Medulla oblongata (tissue), 1 donor: ENCODE measurements at regions not wholly inside any gene's neighbourhood (a gene's known extent, or its start where the extent isn't known, plus 50 kb on each side); places are given as distances from the start of the nearest gene placed in this dataset.

Experiments used
- DNase-seq: peaks from one replicate; pipeline ENCODE4 v3.0.0-alpha.2; 2015; ENCODE audit errors: extremely low spot score

DNA sequence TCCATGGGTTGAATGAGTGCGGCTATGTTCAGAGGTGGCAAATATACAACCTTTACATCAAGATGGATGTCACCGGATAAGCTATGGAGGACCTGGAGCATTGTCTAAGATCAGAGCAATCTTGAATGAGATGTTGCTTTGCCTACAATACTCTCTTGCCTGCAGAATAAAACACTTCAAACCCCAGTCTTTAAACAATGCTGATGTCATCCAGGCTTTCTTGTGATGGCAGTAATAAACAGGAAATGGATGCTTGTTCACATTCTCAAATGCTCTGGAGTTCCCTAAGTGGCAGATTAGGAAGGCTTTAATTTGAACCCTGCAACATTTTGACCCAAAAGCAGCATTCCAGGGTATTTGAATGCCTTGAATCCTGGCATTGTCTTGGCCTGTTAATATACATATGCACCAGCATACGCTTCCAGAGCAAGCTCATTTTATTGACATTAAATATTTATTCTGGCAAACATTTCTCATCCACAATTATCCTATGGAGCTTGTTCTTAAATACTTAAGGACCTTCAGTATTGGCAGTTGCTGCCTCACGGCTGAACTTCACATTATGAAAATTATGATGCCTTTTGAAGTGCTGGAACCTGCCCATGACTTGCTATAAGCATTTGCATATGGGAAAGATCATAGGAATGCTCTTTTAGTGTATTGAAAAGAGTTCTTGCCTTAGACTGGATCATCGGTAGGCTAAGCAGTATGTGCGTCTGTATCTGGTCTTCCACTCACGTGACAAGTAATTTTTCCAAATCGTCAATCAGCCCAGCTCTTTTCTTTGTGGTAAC lies 422.7 kb downstream of the SIPA1L2 start:
- no peak for DNase-seq

DNA sequence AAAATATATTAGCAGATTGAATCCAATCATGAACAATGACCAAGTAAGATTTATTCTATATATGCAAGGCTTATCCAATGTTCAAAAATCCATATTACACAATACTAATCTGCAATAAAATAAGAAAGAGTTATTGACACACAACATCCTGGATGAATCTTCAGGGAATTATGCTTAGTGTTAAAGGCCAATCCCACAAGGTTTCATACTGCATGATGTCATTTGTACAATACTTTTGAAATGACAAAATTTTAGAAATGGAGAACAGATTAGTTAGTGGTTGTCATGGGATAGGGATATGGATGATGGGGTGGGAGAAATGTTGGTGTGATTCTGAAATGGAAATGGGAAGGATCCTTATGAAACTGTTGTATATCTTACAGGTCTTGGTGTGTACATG lies 425.7 kb downstream of the SIPA1L2 start:
- DNase-seq = no peak

GRCh38 chr1:232201024-232201423 lies 428.9 kb downstream of the SIPA1L2 start:
- DNase-seq = no peak

GRCh38 chr1:232196042-232196441 lies 433.9 kb downstream of the SIPA1L2 start:
- DNase-seq = no peak

GRCh38 chr1:232194424-232194823 lies 435.5 kb downstream of the SIPA1L2 start:
- no peak for DNase-seq

DNA sequence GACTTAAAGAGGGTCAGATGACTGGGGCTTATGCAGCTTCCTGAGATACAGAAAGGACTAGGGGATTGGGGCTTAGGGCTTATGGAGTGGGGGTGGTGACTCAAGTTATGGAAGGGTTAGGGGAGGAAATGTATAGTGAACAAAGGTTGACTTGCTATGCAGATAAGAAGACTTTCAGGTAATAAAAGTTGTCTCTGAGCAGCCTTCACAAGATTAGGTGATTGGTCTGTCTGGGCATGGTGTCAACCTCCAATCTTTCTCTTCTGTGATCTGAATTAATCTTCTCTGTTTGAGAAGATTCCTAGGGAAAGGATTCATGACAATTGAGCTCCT lies 436.5 kb downstream of the SIPA1L2 start:
- no peak for DNase-seq

DNA sequence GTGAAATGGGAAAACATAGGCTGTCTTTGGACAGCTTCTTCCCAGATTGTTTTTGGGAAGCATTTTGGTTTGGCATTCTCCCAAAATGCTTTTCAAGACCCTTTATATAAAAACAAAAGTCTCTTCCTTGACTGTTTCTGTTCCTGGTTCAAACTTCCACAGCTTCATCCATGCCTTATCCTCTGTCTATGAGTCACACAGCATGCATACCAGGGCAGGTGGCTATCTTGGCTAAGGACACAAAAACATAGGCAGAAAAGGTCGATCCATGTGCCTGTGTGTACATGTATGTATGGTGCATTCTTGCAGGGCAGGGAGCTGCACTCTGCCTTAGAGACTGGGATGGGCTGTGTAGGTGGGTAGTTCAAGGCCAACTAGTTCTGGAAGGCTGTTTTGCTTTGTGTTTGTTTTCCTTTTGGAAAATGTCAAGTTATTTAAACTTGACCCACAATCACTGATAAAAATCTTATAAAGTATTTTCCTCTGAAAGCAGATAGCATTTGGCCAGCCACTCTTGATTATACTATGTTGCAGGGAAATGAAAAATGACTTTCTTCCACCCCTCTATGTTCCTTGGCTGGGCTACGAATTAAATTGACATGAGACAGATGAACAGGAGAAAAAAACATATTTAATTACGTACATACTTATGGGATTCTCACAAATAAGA lies 437.0 kb downstream of the SIPA1L2 start:
- DNase-seq = no peak

DNA sequence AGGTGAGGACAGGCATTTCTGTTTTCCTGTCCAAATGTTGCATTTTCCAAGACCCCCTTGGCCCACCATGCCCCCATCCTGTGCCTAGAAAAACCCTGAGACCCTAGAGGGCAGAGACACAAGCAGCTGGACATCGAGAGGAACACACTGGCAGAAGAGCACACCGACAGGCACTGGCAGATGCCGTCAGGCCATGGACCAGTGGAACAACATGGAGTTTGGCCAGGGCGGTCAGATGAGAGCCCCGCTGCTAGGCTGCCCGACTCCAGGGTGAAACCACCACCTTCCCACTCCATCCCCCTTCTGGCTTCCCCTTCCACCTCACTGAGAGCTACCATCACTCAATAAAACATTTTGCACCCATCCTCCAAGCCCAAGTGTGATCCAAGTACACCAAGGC lies 438.4 kb downstream of the SIPA1L2 start:
- no peak for DNase-seq

GRCh38 chr1:232188318-232188717 lies 441.6 kb downstream of the SIPA1L2 start:
- DNase-seq = no peak

DNA sequence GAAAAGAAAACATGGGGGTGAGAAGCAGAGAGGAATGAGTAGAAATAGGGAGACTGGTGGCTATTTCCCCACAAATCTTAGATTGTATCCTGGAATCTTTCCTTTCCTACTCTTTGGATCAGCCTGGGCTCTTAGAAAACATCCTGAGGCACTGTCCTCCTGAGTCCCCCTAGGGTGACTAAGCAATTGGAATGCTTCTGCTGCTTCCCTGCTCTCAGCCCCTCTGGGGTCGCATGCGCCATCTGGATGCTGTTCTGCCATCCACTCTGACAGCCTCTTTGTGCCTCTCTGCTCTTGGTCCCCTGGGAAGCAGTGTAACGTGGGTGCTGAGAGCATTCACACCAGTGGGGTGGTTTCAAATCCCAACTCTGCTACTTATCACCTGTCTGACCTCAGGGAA lies 443.0 kb downstream of the SIPA1L2 start:
- DNase-seq = no peak

- peak; percentile 71 for DNase-seq
These were observed 445.1 kb downstream of the SIPA1L2 start for GRCh38 chr1:232184561-232185530.

- no peak for DNase-seq
These were observed 446.1 kb downstream of the SIPA1L2 start for GRCh38 chr1:232183802-232184201.

DNA sequence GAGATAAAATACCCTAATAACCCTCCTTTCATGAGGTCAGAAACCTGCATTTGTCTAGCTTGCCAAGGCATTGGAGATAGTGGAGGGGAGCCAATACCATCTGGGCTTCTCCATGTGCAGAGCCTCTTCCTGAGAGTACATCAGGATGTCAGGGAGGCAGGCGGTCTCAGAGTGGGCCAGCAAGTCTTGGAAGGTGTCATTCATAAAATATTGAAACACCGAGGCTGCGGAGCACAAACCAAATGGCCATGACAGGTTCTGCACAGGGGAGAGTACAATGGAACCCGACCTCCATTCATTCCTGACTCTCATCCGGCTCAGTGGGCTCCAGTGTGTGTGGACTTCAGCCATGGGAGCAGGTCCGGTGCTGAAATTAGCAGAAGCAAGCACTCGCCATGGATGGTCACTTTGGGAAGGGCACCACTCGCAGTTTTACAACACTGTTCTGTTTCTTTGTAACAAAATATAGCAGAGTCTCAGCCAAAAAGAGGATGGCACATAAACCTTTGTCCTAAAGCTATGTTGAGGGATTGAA lies 446.6 kb downstream of the SIPA1L2 start:
- no peak for DNase-seq

- DNase-seq = no peak
These were observed 447.7 kb downstream of the SIPA1L2 start for GRCh38 chr1:232182236-232182635.

DNA sequence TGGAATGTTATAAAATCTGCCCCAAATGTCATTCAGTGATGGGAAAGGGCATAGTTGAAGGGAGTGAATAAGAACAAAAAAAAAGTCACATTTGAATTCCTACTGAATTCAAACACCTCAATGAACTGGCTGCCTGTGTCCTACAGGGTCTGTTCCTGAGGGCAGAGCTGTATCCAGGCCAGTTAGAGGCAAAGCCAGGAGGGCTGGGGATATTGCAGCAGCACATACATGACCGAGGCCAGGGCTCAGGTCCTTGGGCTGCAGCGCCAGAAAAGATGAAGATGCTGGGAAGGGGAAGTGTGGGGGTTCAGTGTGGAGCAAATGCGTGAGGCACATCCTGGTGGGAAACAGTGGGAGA lies 449.2 kb downstream of the SIPA1L2 start:
- no peak for DNase-seq

- DNase-seq = no peak
These were observed 449.8 kb downstream of the SIPA1L2 start for GRCh38 chr1:232179896-232180778.

DNA sequence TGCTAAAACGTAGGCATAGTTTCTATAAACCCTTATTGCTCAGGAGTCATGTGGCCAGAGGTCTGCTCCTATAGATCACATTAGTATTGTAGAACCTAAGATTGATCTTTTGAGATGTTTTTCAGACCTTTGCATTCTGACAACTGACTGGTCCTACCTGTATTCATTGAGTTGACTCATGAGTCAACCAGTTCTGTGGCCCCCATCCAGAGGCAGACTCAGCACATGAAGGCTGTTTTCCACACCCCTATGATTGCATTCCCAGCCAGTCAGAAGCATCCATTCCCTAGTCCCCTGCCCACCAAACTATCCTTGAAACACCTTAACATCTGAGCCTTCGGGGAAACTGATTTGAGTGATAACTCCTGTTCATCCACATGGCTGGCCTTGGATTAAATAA lies 451.7 kb downstream of the SIPA1L2 start:
- no peak for DNase-seq

GRCh38 chr1:232177438-232177837 lies 452.5 kb downstream of the SIPA1L2 start:
- no peak for DNase-seq

GRCh38 chr1:232176222-232176621 lies 453.7 kb downstream of the SIPA1L2 start:
- no peak for DNase-seq

DNA sequence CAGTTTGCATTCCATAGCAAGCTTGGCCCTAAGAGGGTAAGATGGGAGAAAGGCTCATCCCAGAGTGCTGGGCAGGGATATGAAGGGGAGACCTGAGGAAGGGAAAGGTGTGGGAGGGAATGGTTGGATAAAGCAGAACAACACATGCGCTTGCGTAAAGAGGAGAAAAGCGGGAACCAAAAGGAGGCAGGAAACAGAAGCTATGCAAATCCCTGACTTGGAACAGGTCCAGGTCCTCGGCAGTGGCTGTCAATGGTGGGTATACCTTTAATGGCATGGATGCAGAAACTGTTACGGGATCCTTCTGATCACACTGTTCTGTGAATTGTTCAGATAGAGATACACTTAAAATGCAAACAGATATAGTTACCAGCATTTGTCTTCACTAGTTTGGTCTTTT lies 455.6 kb downstream of the SIPA1L2 start:
- DNase-seq = peak; percentile 50

DNA sequence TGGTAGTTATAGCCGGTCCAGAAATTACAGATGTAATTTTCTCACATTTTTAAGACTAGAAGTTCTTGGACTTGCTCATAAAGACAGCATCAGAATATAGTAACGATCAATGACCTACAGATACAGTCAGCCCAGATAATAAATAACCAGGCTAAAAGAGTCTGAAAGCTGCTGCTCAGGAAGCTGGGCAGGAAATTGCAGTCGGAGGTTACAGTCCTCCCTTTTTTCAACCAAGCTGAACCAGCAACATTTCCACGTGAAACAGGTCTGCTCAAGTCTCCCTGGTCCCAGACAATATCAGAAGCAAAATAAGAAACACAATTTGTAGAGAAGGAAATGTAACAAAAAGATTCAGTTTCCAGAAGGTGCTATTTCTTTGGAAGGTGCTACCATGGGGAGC lies 457.4 kb downstream of the SIPA1L2 start:
- DNase-seq = peak; percentile 32
